Mucosa of descending colon (tissue), 3 donors: ENCODE measurements at regions not wholly inside any gene's neighbourhood (a gene's known extent, or its start where the extent isn't known, plus 50 kb on each side); places are given as distances from the start of the nearest gene placed in this dataset.

ENCODE experiments used
- ATAC-seq: fragments of 200-7000 bp; cut with Tn5 transposase; one replicate; pipeline ENCODE4 v1.9.1; 2020; ENCODE audit warnings: mild to moderate bottlenecking, moderate library complexity
- DNase-seq, 3 donors: peaks; one replicate each; pipeline ENCODE4 v3.0.0-alpha.2; 2020
- H3K36me3 ChIP-seq: fragments of 200-600 bp; one replicate; pipeline ENCODE4 v1.8.0; 2021; ENCODE audit warnings: low read depth, mild to moderate bottlenecking
- H3K4me1 ChIP-seq: fragments of 200-600 bp; one replicate; pipeline ENCODE4 v1.8.0; 2021; ENCODE audit warnings: low read depth, mild to moderate bottlenecking
- H3K4me3 ChIP-seq: fragments of 200-600 bp; one replicate; pipeline ENCODE4 v1.8.0; 2021; ENCODE audit warnings: mild to moderate bottlenecking
- H3K9me3 ChIP-seq: fragments of 200-600 bp; one replicate; pipeline ENCODE4 v1.8.0; 2021; ENCODE audit warnings: mild to moderate bottlenecking
- CTCF ChIP-seq: fragments of 200-600 bp; IDR thresholded peaks from one replicate; pipeline ENCODE4 v1.8.0; 2022; ENCODE audit warnings: antibody characterized with exemption, mild to moderate bottlenecking
- intact Hi-C, 2 donors: fragments of 100-400 bp; cut with DNase I in 1 of 2; cut with micrococcal nuclease in 1 of 2; formaldehyde crosslinking; loops; one replicate each; pipeline versions ENCODE4 v1.11.0 to v1.11.1; 2022; cut with DNase I, micrococcal nuclease
- donor health status: DM: no; HTN: no; CAD: no; lungs with moderate emphysema.
- donor health status: DM: no; HTN: no; CAD: no.
- donor health status: DM: no; HTN: yes; CAD: no.

DNA sequence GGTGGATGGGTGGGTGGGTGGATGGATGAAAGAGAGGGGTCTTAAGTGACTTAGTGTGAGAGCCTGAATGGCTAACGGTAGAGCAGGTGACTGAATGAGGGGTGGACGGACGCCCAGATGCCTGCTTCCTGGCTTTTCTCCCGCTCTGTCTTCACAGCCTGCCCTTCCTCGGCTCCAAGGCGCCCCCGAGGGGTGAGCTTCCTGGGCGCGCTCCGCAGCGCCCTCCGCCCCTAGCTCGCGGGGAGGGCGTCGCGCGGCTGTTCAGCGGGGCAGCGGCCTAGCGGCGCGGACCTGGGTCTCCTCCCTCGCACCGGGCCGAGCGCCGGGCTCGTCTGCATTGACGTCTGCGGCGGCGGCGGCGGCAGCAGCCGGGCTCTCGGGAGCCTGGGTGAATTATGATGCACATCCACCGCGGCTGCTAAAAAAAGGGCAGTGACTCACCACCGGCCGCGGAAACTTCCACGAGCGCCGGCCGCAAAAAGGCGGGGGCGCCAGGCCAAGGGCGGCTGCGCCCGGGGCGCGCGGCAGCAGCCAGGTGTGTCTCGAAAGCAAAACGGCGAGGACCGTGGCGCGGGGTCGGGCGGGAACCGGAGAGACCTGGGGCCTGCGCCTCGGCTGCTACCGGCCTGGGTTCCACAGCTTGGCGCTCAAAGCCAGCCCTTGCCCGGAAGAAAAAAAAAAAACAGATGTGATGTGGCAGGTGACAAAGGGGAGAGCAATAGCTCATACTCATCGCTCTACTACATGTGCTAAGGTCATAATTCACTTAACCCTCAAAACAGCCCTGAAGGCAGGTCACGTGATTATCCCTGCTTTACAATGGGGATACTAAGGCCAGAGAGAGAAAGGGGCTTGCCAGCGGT lies 143.0 kb upstream of the ADRA1B start:
- H3K4me1 ChIP-seq = no peaks in the 10 kb centered on the region
- ATAC-seq (peak; percentile 84), DNase-seq (peak; percentile 42 to 68 (median 61))
- no peaks in the 10 kb centered on the region for H3K9me3 ChIP-seq
- no peak overlapping the region for H3K4me3 ChIP-seq
- H3K36me3 ChIP-seq = no peaks in the 10 kb centered on the region
- no peak for TF ChIP-seq CTCF
- intact Hi-C loops = no loop called here

- no peaks in the 10 kb centered on the region for H3K36me3 ChIP-seq
- no peaks in the 10 kb centered on the region for H3K4me1 ChIP-seq
- ATAC-seq = no peak
- no peak overlapping the region for H3K4me3 ChIP-seq
- H3K9me3 ChIP-seq = no peaks in the 10 kb centered on the region
- intact Hi-C loops = no loop called here
- no peak for DNase-seq
- TF ChIP-seq CTCF = no peak
Measured at GRCh38 chr5:159774476-159775031, 141.7 kb upstream of the ADRA1B start.

- TF ChIP-seq CTCF = no peak
- ATAC-seq (no peak), DNase-seq (no peak)
Measured at GRCh38 chr5:159775890-159776289, 140.4 kb upstream of the ADRA1B start.

DNA sequence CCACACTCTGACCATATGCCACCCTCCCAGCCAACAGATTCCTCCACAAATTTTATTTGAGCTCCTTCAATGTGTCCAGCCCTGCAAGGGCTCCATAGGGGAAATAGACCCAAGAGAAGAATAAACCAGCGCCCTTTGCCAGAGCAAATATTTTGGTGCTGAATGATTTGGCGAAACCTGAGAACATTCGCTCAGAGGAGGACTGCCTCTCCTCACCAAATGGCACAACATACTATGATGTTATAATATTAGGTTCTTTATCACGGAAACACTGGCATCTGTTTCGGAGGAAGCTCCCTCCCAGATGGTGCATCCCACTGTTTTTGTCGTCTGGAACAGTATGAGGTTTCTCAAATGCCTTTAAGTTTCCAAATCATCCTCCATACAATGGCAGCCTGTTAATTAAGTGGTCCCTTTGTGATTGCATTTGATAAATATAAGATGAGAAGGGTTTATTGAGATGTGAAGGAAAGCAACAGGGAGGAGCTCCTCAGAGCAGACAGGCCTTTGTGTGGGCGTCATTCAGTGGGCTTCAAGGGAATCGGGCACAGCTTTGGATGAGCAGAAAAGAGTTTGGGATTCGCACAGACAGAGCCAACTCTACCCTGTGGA lies 139.1 kb upstream of the ADRA1B start:
- DNase-seq (no peak), ATAC-seq (no peak)
- Histone ChIP-seq H3K4me1 (no peaks in the 10 kb centered on the region), H3K36me3 (no peaks in the 10 kb centered on the region), H3K4me3 (no peak overlapping the region), H3K9me3 (no peaks in the 10 kb centered on the region)
- TF ChIP-seq CTCF = no peak
- intact Hi-C loops = no loop called here

More at GRCh38 chr5:159775890-159776289, 140.4 kb upstream of the ADRA1B start:
- intact Hi-C loops = no loop called here
- Histone ChIP-seq H3K36me3 (no peaks in the 10 kb centered on the region), H3K4me1 (no peaks in the 10 kb centered on the region), H3K4me3 (no peak overlapping the region), H3K9me3 (no peaks in the 10 kb centered on the region)

DNA sequence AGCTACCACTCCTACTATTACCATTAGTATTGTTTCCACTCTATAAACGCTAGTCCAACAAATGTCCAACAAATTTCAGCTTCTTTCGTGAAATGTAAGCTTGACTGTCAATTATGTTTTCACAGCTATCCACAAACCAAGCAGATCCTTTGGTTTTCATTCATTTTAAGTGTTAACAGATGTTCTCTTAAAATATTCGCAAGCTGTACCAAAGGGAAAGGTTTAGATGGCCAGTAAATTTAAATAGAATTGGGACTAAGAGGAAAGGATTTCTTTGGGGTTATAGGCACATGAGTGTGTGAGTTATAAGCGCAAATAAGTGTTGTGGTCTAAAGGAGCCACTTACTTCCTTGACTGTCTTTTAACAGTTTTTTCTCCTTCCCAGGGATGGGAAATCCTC lies 136.8 kb upstream of the ADRA1B start:
- DNase-seq = no peak
- Histone ChIP-seq H3K4me1 (no peaks in the 10 kb centered on the region), H3K36me3 (no peaks in the 10 kb centered on the region), H3K9me3 (no peaks in the 10 kb centered on the region), H3K4me3 (no peak overlapping the region)
- no peak for ATAC-seq
- TF ChIP-seq CTCF = no peak
- intact Hi-C loops = no loop called here
